NCI-H748 (cell line): ENCODE measurements at regions not wholly inside any gene's neighbourhood (a gene's known extent, or its start where the extent isn't known, plus 50 kb on each side); places are given as distances from the start of the nearest gene placed in this dataset.
"Not testable (repeated sequence)": the region's sequence is repeated elsewhere in the genome, so short reads cannot be mapped to it uniquely, and the experiment has no call there.

ENCODE experiments used
- DNase-seq: peaks from one replicate; lab custom pipeline; 2025; ENCODE audit not compliant: unreplicated experiment; lab: John Stamatoyannopoulos, UW

DNA sequence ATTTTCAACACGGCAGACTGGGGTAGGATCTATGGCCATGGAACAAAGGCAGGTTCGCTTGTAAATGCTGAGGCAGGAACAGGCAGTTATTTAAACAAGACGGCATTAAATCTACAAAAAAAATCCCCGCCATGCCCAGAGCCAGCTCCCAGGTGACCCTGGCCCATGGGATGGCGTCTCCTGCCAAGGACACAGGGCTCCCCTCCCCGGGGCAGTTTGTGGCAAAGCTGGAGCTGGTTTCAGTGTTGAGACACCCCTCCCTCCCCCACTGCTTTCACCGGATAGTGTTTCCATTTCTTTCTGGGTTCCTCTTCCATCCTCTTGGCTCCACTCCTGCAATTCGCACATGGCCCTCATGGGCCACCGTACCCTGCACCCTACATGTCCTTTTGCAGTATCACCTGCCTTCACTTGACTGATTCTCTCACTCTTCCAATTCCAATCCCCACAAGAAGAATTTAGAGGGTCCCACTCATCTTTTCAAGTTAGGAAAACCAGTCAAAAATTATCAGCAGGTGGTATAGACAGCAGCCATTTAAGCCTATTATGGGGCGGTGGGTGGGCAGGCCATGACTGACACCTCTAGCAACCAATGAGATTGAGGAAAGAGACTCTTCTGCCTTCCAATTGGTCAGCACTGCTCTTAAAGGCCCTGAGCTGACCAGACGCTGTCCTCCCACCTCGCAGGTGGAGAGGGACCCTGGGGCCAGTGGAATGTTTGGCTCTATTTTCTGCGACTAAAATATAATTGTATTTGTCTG, 52.0 kb downstream of the OLIG1 start:
- no peak for DNase-seq

DNA sequence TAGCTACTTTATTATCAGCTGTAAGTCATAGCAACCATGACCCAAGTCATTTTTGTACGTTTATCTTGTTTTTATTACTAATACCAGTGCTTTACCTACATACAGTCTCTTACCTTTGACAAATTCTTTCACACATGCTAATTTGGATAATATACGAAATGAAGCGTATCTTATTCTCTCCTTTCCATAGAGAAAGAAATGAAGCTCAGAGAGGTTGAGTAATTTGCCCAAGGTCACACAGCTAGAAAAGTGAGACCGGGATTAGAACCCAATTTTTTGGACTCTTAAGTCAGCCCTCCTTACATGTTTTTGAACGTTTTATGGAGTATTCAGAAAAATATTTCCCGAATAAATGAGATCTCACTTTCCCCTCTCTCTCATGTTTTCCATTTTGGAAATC, 52.6 kb downstream of the OLIG1 start:
- DNase-seq, result no peak

- no peak for DNase-seq
These were observed 53.6 kb downstream of the OLIG1 start for GRCh38 chr21:33123374-33124123.

DNA sequence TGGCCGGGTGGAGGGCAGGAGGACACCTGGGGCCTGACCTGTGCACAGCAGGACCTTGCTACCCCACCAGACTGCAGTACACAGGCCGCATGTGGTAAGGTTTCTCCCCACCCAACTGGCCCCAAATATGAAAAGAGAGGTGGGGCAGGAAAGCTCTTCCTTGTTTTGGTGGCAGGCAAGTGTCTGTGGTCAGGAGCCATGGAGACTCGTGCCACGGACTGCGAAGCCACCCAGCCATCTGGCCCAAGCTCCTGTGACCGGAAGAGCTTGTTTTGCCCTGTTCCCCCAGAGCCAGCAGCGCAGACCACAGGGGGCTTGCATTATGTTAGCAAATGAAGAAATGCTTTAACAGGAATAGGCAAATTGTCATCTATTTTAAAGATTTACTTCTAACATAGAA, 54.9 kb downstream of the OLIG1 start:
- DNase-seq, result no peak

DNA sequence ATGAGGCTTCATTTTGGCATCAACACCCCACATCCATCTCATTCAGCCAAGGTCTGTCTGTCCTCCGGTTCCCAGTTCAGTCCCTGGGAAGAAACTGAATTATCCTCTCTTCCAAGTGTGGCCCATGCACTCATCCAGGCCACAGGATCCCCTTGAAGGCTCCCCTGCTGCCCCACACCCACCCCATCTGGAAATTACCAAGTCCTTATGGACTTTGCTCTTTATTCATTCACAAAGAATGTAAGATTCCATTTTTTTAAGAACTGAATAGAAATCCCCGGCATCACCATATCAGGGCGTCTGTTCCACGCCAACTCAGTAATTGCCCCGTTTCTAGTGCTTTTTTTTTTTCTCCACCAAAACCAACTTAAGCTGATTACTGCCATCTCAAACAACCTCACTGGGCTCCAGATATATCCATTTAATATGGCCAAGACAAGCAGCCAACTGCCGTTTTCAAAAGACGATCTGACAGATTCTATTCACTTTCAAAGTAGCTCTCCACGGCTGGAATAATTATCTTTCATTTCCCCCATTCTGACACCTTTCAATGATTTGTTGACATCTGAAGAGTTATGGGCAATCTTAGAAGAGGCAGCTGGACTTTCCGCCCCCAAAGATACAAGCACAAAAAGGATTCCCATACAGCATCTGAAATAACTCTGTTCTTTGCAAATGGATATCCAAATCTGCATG, 55.9 kb downstream of the OLIG1 start:
- DNase-seq, result no peak

- no peak for DNase-seq
These were observed 56.6 kb downstream of the OLIG1 start for GRCh38 chr21:33126569-33126968.

DNA sequence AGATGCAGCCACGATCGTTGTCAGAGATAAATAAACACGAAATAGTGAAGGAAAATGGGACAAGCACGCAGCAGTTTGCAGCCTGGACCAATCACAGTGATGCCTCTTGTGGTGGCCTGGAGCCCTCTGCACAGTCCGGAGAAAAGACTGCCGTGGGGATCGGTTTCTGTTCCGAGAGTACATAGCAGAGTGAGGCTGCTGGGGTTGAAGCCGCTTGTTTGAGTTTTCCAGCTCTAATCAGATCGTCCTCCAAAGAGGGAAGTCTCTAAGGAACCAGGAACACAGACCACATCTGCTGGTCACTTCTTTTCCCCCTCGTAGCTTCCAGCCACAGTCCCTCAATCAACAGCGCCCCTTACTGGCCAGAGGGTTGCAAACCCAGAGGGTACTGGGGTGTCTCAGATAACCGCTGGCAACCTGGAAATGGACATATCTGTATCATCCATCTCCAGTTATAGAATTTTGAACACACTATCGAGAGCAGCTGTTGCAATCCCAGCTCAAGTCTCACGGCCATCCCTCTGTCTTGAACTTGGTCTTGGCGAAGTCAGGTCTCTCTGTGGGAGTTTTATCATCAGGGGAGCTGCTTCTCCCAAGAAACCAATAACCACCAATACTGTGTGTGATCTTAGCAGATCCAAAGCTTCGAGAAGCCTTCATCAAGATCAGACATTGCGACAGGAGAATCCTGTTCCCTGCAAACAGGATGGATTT, 57.4 kb downstream of the OLIG1 start:
- peak; percentile 86 for DNase-seq

GRCh38 chr21:33127868-33128242, 57.9 kb downstream of the OLIG1 start:
- DNase-seq, result no peak

DNA sequence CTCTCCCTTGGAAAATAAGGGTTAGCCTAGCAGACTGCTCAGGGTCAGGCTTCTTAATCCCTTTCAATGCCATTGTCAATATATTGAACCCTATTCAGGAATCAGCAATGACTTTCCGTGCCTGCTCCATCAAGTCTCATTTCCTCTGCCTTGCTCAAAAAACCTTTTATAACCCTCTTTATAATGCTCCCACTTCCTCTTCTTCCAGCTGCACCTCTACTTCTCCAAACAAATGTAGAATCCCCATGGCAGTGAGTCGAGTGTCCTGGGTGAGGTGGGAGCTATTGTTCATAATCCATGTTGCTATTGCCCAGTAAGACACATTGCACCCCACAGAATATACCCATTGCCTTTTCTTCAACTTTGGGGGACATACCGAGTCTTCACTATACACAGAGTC, 58.6 kb downstream of the OLIG1 start:
- DNase-seq, result no peak

- no peak for DNase-seq
These were observed 62.1 kb downstream of the OLIG1 start for GRCh38 chr21:33132054-33132453.

DNA sequence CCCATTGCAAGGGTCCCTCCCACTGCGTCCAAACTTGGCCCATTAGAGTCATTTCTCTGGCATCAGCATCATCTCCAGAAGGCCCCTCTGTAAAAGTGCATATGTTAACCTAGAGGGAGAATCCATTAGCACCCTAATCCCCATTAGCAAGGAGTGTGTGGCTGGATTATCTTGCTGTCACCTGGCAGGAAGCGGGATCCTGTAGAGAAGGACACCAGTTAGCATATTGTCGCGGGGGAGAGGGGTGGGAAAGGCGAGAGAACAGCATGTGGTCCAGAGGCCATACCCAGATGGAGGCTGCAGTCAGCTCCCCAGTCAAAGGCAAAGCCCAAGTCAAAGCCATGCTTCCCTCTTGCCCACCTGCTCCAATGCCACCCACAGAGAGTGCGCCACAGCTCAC, 64.0 kb downstream of the OLIG1 start:
- DNase-seq, result no peak

DNA sequence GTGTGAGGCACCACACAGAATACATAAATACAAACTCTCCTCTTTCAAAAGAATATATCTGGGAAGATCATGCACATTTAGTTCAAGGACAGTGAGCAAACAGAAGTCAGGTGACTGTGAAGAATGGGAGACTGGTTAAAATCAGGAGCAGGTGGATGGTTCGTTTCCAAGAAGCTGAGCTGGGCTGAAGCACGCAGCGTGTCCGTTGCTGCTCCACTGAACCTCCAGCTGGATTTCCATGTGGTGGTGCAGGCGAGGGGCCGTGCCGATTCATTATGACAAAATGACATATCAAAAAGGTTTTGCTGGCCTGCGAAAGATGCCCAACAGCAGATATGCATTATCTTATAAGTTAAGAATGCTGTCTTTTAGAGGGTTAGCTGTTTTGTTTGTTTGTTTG, 66.0 kb downstream of the OLIG1 start:
- peak; percentile 41 for DNase-seq

GRCh38 chr21:33136847-33137502, 67.0 kb downstream of the OLIG1 start:
- peak; percentile 63 for DNase-seq

DNA sequence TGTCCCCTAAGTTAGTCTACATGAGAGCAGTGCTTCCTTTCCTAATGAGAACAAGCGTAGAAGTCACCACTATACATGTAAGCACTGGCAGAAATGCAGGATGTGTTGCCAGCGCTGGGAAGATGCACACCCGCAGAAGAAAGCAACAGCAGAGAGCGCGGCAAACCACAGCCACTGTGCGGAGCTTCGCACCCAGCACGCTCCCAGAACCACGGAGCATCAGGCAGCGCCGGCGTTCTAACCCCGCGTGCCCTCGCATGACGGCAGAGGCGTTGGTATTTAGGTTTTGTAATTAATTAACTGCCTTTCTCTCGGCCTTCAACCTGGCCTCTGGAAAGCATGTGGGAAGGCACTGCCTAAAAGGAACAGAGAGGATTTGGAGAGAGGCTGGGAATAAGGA, 69.1 kb downstream of the OLIG1 start:
- no peak for DNase-seq

DNA sequence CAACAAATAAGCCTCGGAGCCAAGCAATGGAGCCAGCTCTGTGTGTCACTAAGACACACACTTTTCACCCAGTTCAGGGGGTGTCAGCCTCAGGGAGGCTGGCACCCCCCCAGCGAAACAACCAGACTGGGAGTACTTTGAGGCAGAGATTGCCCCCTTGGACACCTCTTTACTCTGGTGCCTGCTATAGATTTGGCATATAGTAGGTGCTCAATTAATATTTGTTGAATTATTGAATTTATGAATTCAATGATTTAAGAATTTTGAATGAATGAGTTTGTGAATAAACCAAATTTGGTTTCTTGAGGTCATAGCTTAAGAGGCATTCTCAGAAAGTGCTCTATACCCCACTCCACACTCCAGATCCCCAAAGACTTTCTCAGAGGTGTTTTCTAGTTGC, 70.3 kb downstream of the OLIG1 start:
- no peak for DNase-seq

GRCh38 chr21:33146467-33146866, 76.5 kb downstream of the OLIG1 start:
- DNase-seq, result no peak

- DNase-seq, result no peak
These were observed 79.2 kb downstream of the OLIG1 start for GRCh38 chr21:33149181-33149580.

- not testable (repeated sequence) for DNase-seq
These were observed 78.8 kb upstream of the IFNAR2 start for GRCh38 chr21:33150968-33151367.

GRCh38 chr21:33151941-33152731, 77.6 kb upstream of the IFNAR2 start:
- DNase-seq, result no peak

DNA sequence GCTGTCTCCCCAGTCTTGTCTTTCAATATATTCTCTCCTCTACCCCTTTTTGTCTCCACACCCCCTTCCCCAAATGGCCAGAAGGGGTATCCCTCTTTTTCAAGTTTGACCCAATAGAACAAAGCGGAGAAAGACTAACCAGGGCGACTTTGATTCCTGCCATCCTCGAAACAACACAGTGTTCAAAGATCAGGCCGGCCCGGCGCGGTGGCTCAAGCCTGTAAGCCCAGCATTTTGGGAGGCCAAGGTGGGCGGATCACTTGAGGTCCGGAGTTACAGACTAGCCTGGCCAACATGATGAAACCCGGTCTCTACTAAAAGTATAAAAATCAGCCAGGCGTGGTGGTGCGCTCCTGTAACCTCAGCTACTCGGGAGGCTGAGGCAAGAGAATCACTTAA, 77.0 kb upstream of the IFNAR2 start:
- no peak for DNase-seq
